Chondrocyte (in vitro differentiated cells): ENCODE measurements at regions not wholly inside any gene's neighbourhood (a gene's known extent, or its start where the extent isn't known, plus 50 kb on each side); places are given as distances from the start of the nearest gene placed in this dataset.

Experiments
- DNase-seq: peaks from one replicate; pipeline ENCODE4 v3.0.0; 2021; ENCODE audit warnings: mixed read lengths, low spot score
- H3K27ac Mint-ChIP-seq: one replicate; pipeline ENCODE4 v1.8.0; 2021; ENCODE audit warnings: mild to moderate bottlenecking, moderate library complexity, mixed read lengths; ENCODE audit not compliant: unreplicated experiment
- H3K27me3 Mint-ChIP-seq: 2 replicates; pipeline ENCODE4 v1.8.0; 2021; ENCODE audit warnings: low read depth, mixed read lengths
- H3K36me3 Mint-ChIP-seq: 2 replicates; pipeline ENCODE4 v1.8.0; 2021; ENCODE audit warnings: low read depth, mixed read lengths
- H3K4me1 Mint-ChIP-seq: 2 replicates; pipeline ENCODE4 v1.8.0; 2021; ENCODE audit warnings: low read depth, mild to moderate bottlenecking, mixed read lengths
- H3K4me3 Mint-ChIP-seq: one replicate; pipeline ENCODE4 v1.8.0; 2021; ENCODE audit warnings: mild to moderate bottlenecking, moderate library complexity, mixed read lengths; ENCODE audit not compliant: unreplicated experiment
- H3K9me3 Mint-ChIP-seq: 2 replicates; pipeline ENCODE4 v1.8.0; 2021; ENCODE audit warnings: low read depth, mixed read lengths
- TF ChIP-seq, protein P1 (sequence below): fragments of 200-600 bp; sonication (generic); IDR thresholded peaks from 2 replicates; pipeline ENCODE4 v1.5.0; 2021; ENCODE audit warnings: antibody characterized with exemption, mild to moderate bottlenecking, moderate library complexity

DNA sequence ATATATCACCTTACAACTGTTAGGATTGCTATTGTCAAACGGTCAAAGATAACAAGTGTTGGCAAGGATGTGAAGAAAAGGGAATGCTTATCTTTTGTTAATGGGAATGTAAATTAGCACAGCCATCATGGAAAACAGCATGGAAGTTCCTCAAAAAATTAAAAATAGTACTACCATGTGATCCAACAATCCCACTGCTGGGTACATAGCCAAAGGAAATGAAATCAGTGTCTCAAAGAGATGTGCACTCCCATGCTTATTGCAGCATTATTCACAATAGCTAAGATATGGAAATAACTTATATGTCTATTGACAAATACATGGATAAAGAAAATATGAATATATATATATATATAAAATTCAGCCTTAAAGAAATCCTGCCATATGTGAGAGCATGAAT, 274.6 kb downstream of the EDEM1 start:
- TF ChIP-seq, protein P1, sequence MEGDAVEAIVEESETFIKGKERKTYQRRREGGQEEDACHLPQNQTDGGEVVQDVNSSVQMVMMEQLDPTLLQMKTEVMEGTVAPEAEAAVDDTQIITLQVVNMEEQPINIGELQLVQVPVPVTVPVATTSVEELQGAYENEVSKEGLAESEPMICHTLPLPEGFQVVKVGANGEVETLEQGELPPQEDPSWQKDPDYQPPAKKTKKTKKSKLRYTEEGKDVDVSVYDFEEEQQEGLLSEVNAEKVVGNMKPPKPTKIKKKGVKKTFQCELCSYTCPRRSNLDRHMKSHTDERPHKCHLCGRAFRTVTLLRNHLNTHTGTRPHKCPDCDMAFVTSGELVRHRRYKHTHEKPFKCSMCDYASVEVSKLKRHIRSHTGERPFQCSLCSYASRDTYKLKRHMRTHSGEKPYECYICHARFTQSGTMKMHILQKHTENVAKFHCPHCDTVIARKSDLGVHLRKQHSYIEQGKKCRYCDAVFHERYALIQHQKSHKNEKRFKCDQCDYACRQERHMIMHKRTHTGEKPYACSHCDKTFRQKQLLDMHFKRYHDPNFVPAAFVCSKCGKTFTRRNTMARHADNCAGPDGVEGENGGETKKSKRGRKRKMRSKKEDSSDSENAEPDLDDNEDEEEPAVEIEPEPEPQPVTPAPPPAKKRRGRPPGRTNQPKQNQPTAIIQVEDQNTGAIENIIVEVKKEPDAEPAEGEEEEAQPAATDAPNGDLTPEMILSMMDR, result no peak
- Mint-ChIP-seq H3K27me3 (peaks cover 4% of the 10 kb centered on the region), H3K36me3 (no peaks in the 10 kb centered on the region), H3K9me3 (no peaks in the 10 kb centered on the region), H3K4me3 (no peak overlapping the region), H3K4me1 (no peaks in the 10 kb centered on the region), H3K27ac (no peak overlapping the region)
- DNase-seq, result no peak

DNA sequence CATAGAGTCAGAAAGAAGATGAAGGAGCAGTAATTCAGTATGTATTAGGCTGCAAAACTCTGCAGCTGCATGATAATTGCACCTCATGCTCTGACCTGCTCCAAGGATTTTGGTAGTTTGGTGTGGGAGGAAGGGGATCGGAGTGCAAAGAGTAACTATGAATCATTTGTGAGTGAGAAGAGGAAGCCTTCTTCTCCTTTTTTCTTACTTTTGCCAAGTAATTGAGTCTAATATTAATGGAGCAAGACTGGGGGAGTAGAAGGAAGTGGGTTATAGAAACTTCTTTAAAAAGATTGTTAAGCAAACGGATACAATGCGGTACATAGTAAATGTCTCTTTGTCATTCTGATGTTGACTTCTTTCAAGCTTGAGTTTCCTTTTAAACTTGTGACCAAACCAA, 276.5 kb downstream of the EDEM1 start:
- no peak overlapping the region for H3K4me3 Mint-ChIP-seq
- H3K36me3 Mint-ChIP-seq, result no peaks in the 10 kb centered on the region
- peaks cover 4% of the 10 kb centered on the region for H3K27me3 Mint-ChIP-seq
- H3K4me1 Mint-ChIP-seq, result no peaks in the 10 kb centered on the region
- no peak overlapping the region for H3K27ac Mint-ChIP-seq
- DNase-seq, result no peak
- TF ChIP-seq, protein P1, result no peak
- no peaks in the 10 kb centered on the region for H3K9me3 Mint-ChIP-seq

DNA sequence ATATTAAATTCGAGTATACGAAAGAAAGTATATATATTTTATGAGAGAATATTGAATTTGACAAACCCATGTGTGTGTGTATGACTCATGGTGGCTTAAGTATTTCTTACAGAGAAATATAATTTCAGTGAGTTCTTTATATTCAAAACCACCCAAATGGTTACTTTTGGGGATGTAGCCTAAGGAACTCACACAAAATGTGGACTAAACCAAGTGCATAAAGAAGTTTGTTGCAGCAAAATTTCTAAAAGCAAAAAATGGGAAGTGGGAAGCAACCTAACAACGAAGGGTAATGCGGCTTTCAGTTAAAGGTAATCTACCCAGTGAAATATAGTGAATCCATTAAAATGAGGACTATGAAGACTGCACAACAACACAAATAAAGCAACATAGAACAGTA, 277.1 kb downstream of the EDEM1 start:
- peaks cover 5% of the 10 kb centered on the region for H3K27me3 Mint-ChIP-seq
- H3K36me3 Mint-ChIP-seq, result no peaks in the 10 kb centered on the region
- H3K4me3 Mint-ChIP-seq, result no peak overlapping the region
- no peaks in the 10 kb centered on the region for H3K9me3 Mint-ChIP-seq
- TF ChIP-seq, protein P1, result no peak
- no peak for DNase-seq
- no peaks in the 10 kb centered on the region for H3K4me1 Mint-ChIP-seq
- no peak overlapping the region for H3K27ac Mint-ChIP-seq

DNA sequence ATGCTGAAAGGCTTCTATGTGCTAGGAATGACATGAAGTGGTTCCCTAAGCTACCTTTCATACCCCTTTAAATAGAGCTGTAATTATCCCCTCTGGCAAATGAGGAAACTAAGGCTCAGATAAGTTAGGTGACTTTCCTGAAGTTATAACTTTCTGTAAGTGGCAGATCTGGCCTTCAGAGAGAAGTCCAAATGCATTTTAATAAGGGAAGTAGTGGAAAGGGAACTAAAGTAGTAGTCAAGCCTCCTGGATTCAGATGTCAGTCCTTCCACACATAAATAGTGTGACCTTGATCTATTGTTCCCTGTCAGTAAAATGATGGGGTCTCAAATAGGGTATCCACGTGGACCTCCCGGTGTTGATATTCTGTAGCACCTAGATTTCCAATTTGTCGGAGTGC, 277.7 kb downstream of the EDEM1 start:
- DNase-seq, result no peak
- H3K4me1 Mint-ChIP-seq, result no peaks in the 10 kb centered on the region
- H3K4me3 Mint-ChIP-seq, result no peak overlapping the region
- TF ChIP-seq, protein P1, result no peak
- no peak overlapping the region for H3K27ac Mint-ChIP-seq
- H3K9me3 Mint-ChIP-seq, result no peaks in the 10 kb centered on the region
- no peaks in the 10 kb centered on the region for H3K36me3 Mint-ChIP-seq
- H3K27me3 Mint-ChIP-seq, result peaks cover 6% of the 10 kb centered on the region

DNA sequence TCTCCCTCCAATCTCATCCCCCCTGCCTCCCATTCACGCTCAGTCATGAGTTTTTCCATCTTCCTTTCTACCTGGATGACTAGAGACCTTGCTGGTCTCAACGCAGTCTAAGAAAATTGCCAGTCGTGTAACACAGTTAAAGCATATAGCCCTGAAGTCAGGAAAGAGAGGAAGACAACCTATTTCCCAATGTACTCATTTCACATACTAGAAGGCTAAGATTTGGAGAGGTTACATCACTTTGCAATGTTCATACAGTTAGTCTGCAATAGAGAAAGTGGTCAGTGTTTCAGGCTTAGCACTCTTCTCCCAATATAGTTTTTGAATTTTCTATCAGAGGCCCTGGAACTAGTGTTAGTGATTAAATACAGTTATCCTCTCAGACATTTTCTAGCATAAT, 278.6 kb downstream of the EDEM1 start:
- H3K4me1 Mint-ChIP-seq, result no peaks in the 10 kb centered on the region
- H3K27me3 Mint-ChIP-seq, result peaks cover 6% of the 10 kb centered on the region
- no peaks in the 10 kb centered on the region for H3K9me3 Mint-ChIP-seq
- TF ChIP-seq, protein P1, result no peak
- H3K27ac Mint-ChIP-seq, result no peak overlapping the region
- DNase-seq, result no peak
- no peaks in the 10 kb centered on the region for H3K36me3 Mint-ChIP-seq
- no peak overlapping the region for H3K4me3 Mint-ChIP-seq
